Body of pancreas (tissue), 4 donors: ENCODE measurements at regions not wholly inside any gene's neighbourhood (a gene's known extent, or its start where the extent isn't known, plus 50 kb on each side); places are given as distances from the start of the nearest gene placed in this dataset.

Experiments
- ATAC-seq: fragments of 150-250 bp; one replicate; pipeline ENCODE4 v1.9.1; 2016
- DNase-seq, 4 donors: peaks; one replicate each; pipeline ENCODE4 v3.0.0-alpha.2; 2019
- H3K27ac ChIP-seq, 4 donors: fragments of 200-600 bp; sonication (generic); 1 replicate in 3 of 4; 2 replicates in 1 of 4; pipeline versions ENCODE4 v1.5.1 to v1.6.1; 2016 to 2019; ENCODE audit warnings: mild to moderate bottlenecking in 1 of 4, mixed read lengths in 1 of 4, moderate library complexity in 1 of 4
- H3K27me3 ChIP-seq, 2 donors: fragments of 200-600 bp; sonication (generic); one replicate each; pipeline ENCODE4 v1.6.0; 2016; ENCODE audit warnings: mild to moderate bottlenecking in 1 of 2
- H3K36me3 ChIP-seq, 2 donors: fragments of 200-600 bp; sonication (generic); replicated peaks in 1 of 2; 2 replicates each; pipeline ENCODE4 v1.5.1; 2016; ENCODE audit warnings: low read depth in 2 of 2; ENCODE audit not compliant: insufficient read depth in 1 of 2
- H3K4me1 ChIP-seq: fragments of 200-600 bp; sonication (generic); one replicate; pipeline ENCODE4 v1.6.0; 2016
- H3K4me3 ChIP-seq, 2 donors: fragments of 200-600 bp; sonication (generic); 1 replicate in 1 of 2; 2 replicates in 1 of 2; pipeline ENCODE4 v1.5.1; 2016 to 2019
- H3K9me3 ChIP-seq, 3 donors: fragments of 200-600 bp; sonication (generic); 1 replicate in 2 of 3; 2 replicates in 1 of 3; pipeline ENCODE4 v1.5.1; 2016
- POLR2A ChIP-seq, 3 donors: fragments of 450-650 bp; IDR thresholded peaks; one replicate each; pipeline ENCODE4 v1.6.1; 2016; ENCODE audit warnings: antibody characterized with exemption in 3 of 3, mild to moderate bottlenecking in 2 of 3
- WGBS, 2 donors: methylation state at CpG; one replicate each; pipeline ENCODE4 v1.1.5; 2017; 5-methylcytosine and 5-hydroxymethylcytosine counted together
- intact Hi-C: fragments of 100-400 bp; cut with DNase I; formaldehyde crosslinking; loops from one replicate; pipeline ENCODE4 v1.15.1; 2023
- TF ChIP-seq, protein P1 (sequence below), 7 experiments: fragments of 450-650 bp in 4 of 7; fragments of 200-600 bp in 3 of 7; sonication (generic) in 3 of 7; IDR thresholded peaks; one replicate each; pipeline ENCODE4 v1.5.1; 2016 to 2019; ENCODE audit warnings: antibody characterized with exemption in 7 of 7

DNA sequence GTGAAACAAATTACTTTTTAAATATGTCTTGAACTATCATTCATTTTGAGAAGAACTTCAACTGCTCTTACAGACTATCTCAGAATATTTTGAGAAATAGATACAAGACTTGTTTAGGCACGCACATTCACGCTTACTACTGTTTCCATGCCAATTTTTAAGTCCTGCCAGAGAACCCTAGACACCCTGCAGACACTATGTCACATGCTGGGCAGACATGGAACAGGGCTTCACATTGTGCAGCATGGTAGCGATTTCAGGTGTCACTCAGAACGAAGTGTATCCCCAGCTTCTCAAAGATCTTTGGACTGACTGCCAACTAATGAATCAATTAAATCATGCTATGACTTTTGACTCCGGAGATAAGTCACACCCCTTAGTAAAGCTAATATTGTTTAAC lies 128.7 kb upstream of the SLC27A6 start:
- no peak for TF ChIP-seq POLR2A (IDR thresholded peaks at IDR 0.05)
- TF ChIP-seq, protein P1, sequence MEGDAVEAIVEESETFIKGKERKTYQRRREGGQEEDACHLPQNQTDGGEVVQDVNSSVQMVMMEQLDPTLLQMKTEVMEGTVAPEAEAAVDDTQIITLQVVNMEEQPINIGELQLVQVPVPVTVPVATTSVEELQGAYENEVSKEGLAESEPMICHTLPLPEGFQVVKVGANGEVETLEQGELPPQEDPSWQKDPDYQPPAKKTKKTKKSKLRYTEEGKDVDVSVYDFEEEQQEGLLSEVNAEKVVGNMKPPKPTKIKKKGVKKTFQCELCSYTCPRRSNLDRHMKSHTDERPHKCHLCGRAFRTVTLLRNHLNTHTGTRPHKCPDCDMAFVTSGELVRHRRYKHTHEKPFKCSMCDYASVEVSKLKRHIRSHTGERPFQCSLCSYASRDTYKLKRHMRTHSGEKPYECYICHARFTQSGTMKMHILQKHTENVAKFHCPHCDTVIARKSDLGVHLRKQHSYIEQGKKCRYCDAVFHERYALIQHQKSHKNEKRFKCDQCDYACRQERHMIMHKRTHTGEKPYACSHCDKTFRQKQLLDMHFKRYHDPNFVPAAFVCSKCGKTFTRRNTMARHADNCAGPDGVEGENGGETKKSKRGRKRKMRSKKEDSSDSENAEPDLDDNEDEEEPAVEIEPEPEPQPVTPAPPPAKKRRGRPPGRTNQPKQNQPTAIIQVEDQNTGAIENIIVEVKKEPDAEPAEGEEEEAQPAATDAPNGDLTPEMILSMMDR (IDR thresholded peaks at IDR 0.05) = no peak
- DNase-seq (no peak), ATAC-seq (no peak)
- no peaks in the 10 kb centered on the region for H3K27me3 ChIP-seq
- no peak overlapping the region for H3K27ac ChIP-seq
- no peak overlapping the region for H3K4me3 ChIP-seq
- H3K4me1 ChIP-seq = no peaks in the 10 kb centered on the region
- no peaks in the 10 kb centered on the region for H3K9me3 ChIP-seq
- WGBS, 2 donors = 27 to 28% methylated on average over 5 of the region's 5 CpGs
- no peaks in the 10 kb centered on the region for H3K36me3 ChIP-seq
- intact Hi-C loops = no loop called here

DNA sequence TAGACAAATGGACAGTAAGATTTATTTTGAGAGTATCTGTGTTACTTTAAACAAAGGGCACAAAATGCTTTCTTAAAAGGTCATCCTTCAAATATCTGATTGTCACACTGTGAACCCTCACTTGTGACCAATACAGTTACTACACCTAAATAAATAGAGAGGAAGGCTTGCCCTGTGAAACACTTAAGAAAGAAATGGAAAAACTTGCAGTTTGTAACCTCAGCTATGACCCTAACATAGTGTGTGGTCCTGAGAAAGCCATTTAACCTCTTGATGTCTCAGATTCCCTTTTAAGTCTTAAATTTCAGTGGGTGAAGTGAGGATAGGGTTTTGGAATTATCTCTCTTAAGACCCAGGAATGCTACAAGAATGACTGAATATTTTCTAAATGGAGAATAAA lies 126.7 kb upstream of the SLC27A6 start:
- no peak overlapping the region for H3K4me3 ChIP-seq
- no peak for DNase-seq
- no peaks in the 10 kb centered on the region for H3K4me1 ChIP-seq
- no peak for TF ChIP-seq POLR2A (IDR thresholded peaks at IDR 0.05)
- TF ChIP-seq, protein P1 (IDR thresholded peaks at IDR 0.05) = no peak
- ATAC-seq = no peak
- H3K27ac ChIP-seq = no peak overlapping the region
- intact Hi-C loops = no loop called here
- H3K36me3 ChIP-seq = no peaks in the 10 kb centered on the region
- H3K27me3 ChIP-seq = no peaks in the 10 kb centered on the region
- no peaks in the 10 kb centered on the region for H3K9me3 ChIP-seq

DNA sequence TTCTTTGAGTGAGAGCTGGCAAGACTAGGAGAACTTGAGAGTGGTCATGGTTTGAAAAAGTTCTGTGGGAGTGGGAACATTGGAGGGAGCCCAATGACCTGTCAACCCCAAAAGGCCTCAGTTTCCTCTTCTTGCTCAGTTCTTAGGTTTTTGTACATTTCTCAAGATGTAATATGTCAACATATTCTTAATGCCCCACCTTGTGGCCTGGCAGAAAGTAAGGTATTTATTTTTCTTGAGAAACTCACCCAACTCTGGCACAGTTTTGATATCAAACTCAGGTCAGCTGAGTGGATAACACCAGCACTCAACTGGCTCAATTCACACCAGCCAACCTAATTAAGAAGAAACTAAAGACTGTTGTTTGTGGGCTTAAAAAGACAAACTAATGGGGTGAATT lies 123.0 kb upstream of the SLC27A6 start:
- no peak for ATAC-seq
- no peak for DNase-seq
- TF ChIP-seq, protein P1 (IDR thresholded peaks at IDR 0.05) = no peak
- no peak for TF ChIP-seq POLR2A (IDR thresholded peaks at IDR 0.05)
- intact Hi-C loops = no loop called here
- Histone ChIP-seq H3K4me3 (no peak overlapping the region), H3K9me3 (no peaks in the 10 kb centered on the region), H3K4me1 (no peaks in the 10 kb centered on the region), H3K27ac (no peak overlapping the region), H3K36me3 (no peaks in the 10 kb centered on the region), H3K27me3 (no peaks in the 10 kb centered on the region)

DNA sequence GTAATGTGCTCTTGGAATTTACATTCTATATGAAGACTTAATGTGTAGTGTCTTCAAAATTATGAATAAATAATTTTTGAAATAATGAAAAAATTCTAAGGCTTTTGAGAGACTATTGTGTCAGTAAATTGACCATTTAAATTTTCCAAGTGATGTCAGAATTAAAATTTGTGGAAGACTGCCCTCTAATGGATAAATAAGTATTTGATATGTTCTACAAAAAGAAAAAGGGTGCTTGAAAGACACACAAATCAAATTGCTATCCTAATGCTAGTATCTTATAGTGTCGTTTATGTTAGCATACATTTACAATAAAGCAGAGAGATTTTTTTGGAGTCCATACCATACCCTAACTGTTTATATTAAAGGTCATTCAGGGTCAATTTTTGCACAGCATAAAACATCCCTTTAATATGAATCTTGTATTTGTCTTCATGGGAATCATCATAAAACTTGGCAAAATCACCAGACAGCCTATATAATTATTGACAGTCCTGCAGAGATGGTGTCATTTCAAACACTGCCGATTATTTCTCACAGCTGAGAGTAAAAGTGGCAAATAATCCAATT lies 120.8 kb upstream of the SLC27A6 start:
- 16 to 22% methylated on average over 2 of the region's 2 CpGs for WGBS, 2 donors
- Histone ChIP-seq H3K36me3 (no peaks in the 10 kb centered on the region), H3K4me1 (no peaks in the 10 kb centered on the region), H3K9me3 (no peaks in the 10 kb centered on the region), H3K27ac (no peak overlapping the region), H3K4me3 (no peak overlapping the region), H3K27me3 (no peaks in the 10 kb centered on the region)
- no peak for ATAC-seq
- TF ChIP-seq POLR2A (IDR thresholded peaks at IDR 0.05) = no peak
- TF ChIP-seq, protein P1 (IDR thresholded peaks at IDR 0.05) = peak in 5 of 7 experiments; percentile 26 to 42 (median 29)
- intact Hi-C loops = no loop called here
- no peak for DNase-seq

DNA sequence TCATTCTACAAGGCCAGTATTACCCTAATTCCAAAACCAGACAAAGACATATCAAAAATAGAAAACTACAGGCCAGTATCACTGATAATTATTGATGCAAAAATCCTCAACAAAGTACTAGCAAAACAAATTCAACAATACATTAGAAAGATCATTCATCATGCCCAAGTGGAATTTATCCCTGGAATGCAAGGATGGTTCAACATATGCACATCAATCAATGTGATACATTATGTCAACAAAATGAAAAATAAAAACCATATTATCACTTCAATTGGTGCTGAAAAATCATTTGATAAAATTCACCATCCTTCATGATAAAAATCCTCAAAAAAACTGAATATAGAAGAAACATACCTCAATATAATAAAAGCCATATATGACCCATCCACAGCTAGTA lies 115.2 kb upstream of the SLC27A6 start:
- H3K9me3 ChIP-seq = no peaks in the 10 kb centered on the region
- ATAC-seq (no peak), DNase-seq (no peak)
- intact Hi-C loops = no loop called here
- TF ChIP-seq, protein P1 (IDR thresholded peaks at IDR 0.05) = no peak
- TF ChIP-seq POLR2A (IDR thresholded peaks at IDR 0.05) = no peak
- H3K4me3 ChIP-seq = no peak overlapping the region
- H3K36me3 ChIP-seq = no peaks in the 10 kb centered on the region
- H3K4me1 ChIP-seq = no peaks in the 10 kb centered on the region
- H3K27ac ChIP-seq = no peak overlapping the region
- no peaks in the 10 kb centered on the region for H3K27me3 ChIP-seq
